Stimulated activated CD4-positive, alpha-beta T cell treated with anti-CD3 and anti-CD28 coated beads, TNF-alpha, amount 100 ng/mL, for 1 hour (primary cell): ENCODE measurements at regions not wholly inside any gene's neighbourhood (a gene's known extent, or its start where the extent isn't known, plus 50 kb on each side); places are given as distances from the start of the nearest gene placed in this dataset.

Experiments used
- DNase-seq, 3 donors: peaks; one replicate each; pipeline ENCODE4 v3.0.0-alpha.2; 2020; ENCODE audit warnings: low read depth in 3 of 3, low spot score in 1 of 3

DNA sequence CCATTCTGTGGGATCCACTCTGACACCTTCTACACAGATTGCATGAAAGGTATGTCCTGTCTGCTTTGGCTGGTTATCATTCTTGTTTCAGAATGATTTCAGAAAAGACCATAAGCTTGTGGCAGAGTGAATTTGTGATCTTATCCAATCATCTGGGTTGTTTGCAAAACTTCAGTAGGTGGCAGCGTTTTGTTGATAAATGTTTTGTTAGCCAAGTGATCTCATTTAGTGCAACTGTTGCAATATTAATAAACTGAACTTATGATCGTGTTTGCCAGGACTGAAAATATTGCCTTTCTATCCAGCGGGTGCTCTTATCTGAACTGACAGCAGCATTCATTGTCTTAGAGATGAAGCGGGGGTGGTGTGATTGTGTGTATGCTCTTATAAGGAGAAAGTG is 613.2 kb upstream of the NOX3 start:
- DNase-seq = no peak

- no peak for DNase-seq
Observed at GRCh38 chr6:156065849-156066248, 610.2 kb upstream of the NOX3 start.

DNA sequence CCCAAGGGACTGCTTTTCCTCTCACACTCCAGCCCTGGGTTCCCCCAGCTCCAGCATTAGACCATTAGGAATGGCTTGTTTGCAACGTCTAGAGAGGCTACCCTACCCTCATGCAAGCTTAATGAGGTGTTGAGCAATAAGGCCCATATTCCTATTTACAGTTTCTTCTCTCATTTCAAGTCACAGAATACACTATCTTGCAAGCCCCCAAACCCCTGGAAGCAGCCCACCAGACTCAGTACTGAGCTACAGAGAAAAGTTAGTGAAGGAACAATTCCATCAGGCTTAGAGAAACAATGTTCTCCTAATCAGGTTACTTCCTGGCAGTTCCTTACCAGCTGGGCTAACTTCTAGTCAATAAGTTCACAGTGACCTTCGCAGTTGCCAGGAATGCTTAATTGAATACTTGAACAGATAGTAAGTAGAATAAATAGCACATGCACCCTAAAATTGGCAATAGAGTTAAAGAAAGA is 606.5 kb upstream of the NOX3 start:
- DNase-seq = no peak

DNA sequence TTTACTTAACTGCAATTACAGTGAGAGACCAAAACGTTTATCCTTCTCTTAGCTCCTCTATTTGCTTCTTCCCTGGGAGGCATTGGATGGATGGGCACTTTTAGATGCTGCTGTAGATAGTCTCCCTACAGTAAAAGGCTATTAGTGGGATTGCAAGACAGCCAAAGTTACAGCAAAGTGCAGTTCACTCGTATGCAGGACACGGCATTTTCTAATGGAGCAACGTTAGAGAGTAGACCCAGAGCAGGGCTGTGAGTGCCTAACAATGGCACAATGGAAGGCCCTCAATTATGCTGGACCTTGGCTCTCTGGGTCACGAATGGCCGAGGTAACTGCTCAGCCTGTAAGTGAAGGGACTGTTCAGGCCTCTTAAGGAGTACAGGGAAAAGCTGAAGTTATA is 605.8 kb upstream of the NOX3 start:
- no peak for DNase-seq

DNA sequence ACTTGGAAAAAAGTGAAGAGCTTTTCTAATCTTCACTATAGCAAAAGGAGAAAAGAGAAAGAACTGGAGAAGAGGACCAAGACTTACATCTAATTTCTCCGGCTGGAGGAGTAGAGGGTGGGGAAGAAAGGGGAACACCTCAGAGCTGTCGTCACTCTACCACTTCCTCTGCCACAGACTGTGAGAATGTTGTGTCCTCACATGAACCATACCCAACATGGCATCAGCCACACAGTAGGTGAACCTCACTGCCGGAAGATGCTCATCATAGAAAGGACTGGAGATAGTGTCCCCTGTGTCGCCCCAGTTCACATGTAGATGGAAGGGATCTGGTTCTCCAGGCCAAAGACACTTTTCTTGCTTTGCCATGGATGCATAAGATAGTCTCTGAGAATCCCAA is 604.4 kb upstream of the NOX3 start:
- DNase-seq = no peak

DNA sequence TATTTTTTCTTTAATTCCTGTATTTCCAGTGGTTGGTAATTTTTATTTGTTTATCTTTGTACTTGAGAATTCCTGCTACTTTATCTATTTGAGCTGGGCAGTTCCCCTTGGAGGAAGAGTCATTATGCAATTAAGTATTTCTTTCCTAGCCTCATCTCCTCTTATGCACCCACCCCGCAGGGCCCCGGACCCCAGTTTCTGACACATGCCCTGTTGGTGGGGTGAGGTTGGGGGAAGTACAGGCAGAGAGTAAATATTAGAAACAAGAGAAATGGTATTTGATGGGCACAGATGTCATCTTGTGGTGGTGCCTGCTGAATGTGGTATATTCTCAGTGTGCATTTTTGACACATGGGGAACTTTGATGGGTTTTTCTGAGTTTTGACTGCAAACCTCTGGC is 602.7 kb upstream of the NOX3 start:
- no peak for DNase-seq

- DNase-seq = no peak
Observed at GRCh38 chr6:156057869-156058268, 602.2 kb upstream of the NOX3 start.

GRCh38 chr6:156056085-156056484 is 600.4 kb upstream of the NOX3 start:
- no peak for DNase-seq

- no peak for DNase-seq
Observed at GRCh38 chr6:156053626-156054025, 598.0 kb upstream of the NOX3 start.

DNA sequence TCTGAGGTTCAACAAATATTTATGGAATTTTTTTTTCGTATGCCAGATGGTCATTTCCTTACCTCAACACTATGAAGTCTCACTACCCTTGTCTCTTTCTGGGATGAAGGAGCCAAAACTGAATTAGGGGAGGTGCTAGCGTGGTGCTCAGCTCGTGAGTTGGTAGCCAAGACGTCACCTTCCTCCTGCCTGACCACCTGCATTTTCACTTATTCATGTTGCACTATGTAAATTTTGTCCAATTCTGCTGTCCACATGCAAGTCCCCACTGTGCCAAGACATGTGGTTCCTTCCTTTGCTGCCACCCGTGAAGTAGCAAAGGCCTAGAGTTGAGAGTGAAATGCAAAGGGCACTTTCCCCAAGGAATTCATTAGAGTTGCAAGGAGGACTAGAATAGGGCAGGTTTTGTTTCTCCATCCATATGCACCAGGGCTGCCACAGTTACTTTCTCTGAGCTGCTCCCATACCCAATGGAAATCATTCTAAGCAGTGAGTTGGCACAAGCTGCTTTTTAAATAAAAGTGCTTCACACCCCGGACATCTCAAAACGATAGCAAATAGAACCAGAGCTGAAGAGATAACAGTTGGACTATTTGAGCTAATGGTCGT is 591.3 kb upstream of the NOX3 start:
- no peak for DNase-seq

GRCh38 chr6:156046268-156046665 is 590.6 kb upstream of the NOX3 start:
- no peak for DNase-seq

- DNase-seq = no peak
Observed at GRCh38 chr6:156045401-156046267, 590.0 kb upstream of the NOX3 start.

DNA sequence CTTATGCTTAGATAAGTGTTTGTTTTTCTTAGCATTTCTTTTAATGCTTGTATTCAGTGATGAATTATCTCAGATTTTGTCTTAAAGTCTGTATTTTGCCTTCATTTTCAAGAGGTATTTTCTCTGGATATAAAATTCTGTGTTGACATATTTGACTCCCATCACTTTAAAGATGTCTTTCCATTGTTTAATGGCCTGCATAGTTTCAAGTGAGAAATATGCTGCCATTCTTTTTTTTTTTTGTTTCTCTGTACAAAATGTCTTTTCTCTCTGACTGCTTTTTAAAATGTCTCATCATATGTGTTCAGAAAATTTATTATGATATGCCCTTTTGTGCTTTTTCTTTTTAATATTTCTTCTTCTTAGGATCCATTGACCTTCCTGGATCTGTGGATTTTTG is 578.0 kb upstream of the NOX3 start:
- DNase-seq = no peak

DNA sequence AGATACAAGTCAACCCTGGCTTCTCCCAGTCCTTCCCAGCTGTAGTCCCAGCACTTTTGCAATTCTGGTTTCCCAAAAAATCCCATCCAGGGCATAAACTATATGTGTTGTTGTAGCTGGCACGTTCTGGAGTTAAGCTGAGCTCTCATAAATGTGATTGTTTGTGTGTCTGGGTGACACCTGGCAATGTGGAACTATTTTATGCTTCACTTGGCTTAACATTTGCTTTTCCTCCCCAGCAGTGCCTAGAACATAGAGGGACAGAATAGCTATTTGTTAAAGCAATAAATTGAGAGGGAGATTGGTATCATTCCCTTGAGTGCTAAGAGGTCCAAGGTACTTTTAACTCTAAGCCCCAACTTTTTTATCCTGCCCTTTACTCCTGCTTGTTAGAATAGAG is 575.9 kb upstream of the NOX3 start:
- DNase-seq = no peak

DNA sequence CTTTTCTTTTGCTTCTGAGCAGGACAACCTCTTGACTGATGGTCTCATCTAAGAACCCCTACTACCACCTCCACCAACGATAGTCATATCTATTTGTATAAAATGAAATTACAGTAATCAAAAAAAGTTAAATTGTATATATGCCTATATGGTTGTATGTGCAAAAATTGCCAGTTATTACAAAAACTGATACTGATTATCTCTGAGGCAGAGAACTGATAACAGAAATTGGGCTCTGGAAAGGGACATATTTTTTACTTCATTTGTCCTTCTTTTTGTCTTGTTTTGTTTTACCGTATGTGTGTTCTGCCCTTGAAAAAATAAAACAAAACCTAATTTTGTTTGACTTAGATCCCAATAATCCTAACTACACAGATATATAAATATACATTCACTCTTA is 574.4 kb upstream of the NOX3 start:
- DNase-seq = no peak

GRCh38 chr6:156029286-156029985 is 573.8 kb upstream of the NOX3 start:
- DNase-seq = no peak

GRCh38 chr6:156028335-156029131 is 572.9 kb upstream of the NOX3 start:
- no peak for DNase-seq

GRCh38 chr6:156027248-156027626 is 571.6 kb upstream of the NOX3 start:
- no peak for DNase-seq

GRCh38 chr6:156026486-156027247 is 571.0 kb upstream of the NOX3 start:
- no peak for DNase-seq

DNA sequence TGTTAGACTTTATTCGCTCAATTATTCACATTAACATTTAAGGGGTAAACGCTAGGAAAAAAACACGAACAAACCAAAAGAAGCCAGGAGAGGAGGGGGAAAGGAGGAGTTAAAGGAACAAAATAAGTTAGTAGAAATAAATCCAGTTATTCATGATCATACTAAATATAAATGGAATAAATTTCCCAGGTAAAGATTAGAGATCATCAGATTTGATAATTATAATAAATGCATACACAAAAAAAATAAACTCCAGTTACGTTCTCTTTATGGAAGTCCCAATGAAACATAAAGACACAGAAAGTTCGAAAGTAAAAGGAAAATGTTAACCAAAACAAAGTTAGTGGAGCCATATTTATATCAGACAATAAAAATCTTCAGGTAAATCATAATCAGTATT is 568.7 kb upstream of the NOX3 start:
- DNase-seq = no peak
